Keratinocyte (primary cell): ENCODE measurements at regions not wholly inside any gene's neighbourhood (a gene's known extent, or its start where the extent isn't known, plus 50 kb on each side); places are given as distances from the start of the nearest gene placed in this dataset.

Experiments
- DNase-seq: peaks from one replicate; pipeline ENCODE4 v3.0.0-alpha.2; 2011; ENCODE audit warnings: low read depth, missing footprints, low spot score
- FAIRE-seq: peaks from 2 replicates; lab custom pipeline; 2011; peaks lifted over from hg19 to GRCh38; lab: Jason Lieb, UNC
- H2AFZ ChIP-seq: 2 replicates; pipeline ENCODE4 v1.6.0; 2012; ENCODE audit warnings: low read length, control low read depth, inconsistent platforms; ENCODE audit not compliant: control insufficient read depth
- H3K27ac ChIP-seq: 2 replicates; pipeline ENCODE4 v1.5.1; 2011; ENCODE audit warnings: low read length; ENCODE audit not compliant: control insufficient read depth, insufficient read depth
- H3K27me3 ChIP-seq: 3 replicates; pipeline ENCODE4 v1.6.0; 2011; ENCODE audit warnings: low read length; ENCODE audit not compliant: control insufficient read depth, insufficient read depth; ENCODE audit errors: extremely low read depth
- H3K36me3 ChIP-seq, 2 experiments: 2 replicates in 1 of 2; 3 replicates in 1 of 2; pipeline ENCODE4 v1.5.1; 2011; ENCODE audit warnings: low read length in 2 of 2, mild to moderate bottlenecking in 1 of 2; ENCODE audit not compliant: control insufficient read depth in 2 of 2, insufficient read depth in 2 of 2; ENCODE audit errors: extremely low read depth in 1 of 2
- H3K4me1 ChIP-seq: 3 replicates; pipeline ENCODE4 v1.5.1; 2011; ENCODE audit warnings: low read length; ENCODE audit not compliant: control insufficient read depth, insufficient read depth; ENCODE audit errors: extremely low read depth
- H3K4me2 ChIP-seq: 3 replicates; pipeline ENCODE4 v1.6.0; 2011; ENCODE audit warnings: low read depth, low read length; ENCODE audit not compliant: control insufficient read depth, insufficient read depth; ENCODE audit errors: extremely low read depth
- H3K4me3 ChIP-seq, 3 experiments: fragments of 200-600 bp in 1 of 3; sonication (generic) in 1 of 3; 2 replicates in 2 of 3; 3 replicates in 1 of 3; pipeline ENCODE4 v1.5.1; 2011 to 2016; ENCODE audit warnings: low read length in 3 of 3, mild to moderate bottlenecking in 3 of 3, control low read depth in 2 of 3, inconsistent platforms in 1 of 3, low read depth in 1 of 3, mixed read lengths in 1 of 3, mixed run types in 1 of 3, moderate library complexity in 1 of 3; ENCODE audit not compliant: control insufficient read depth in 2 of 3, insufficient read depth in 2 of 3; ENCODE audit errors: extremely low read depth in 1 of 3
- H3K79me2 ChIP-seq: 2 replicates; pipeline ENCODE4 v1.6.0; 2012; ENCODE audit warnings: low read length; ENCODE audit not compliant: control insufficient read depth, insufficient read depth
- H3K9ac ChIP-seq: 3 replicates; pipeline ENCODE4 v1.6.0; 2011; ENCODE audit warnings: low read length; ENCODE audit not compliant: control insufficient read depth, insufficient read depth; ENCODE audit errors: extremely low read depth
- H3K9me1 ChIP-seq: 3 replicates; pipeline ENCODE4 v1.6.0; 2011; ENCODE audit warnings: low read length; ENCODE audit not compliant: control insufficient read depth, insufficient read depth; ENCODE audit errors: extremely low read depth
- H3K9me3 ChIP-seq: 2 replicates; pipeline ENCODE4 v1.5.1; 2012; ENCODE audit warnings: low read depth, low read length; ENCODE audit not compliant: control insufficient read depth
- H4K20me1 ChIP-seq: 3 replicates; pipeline ENCODE4 v1.6.0; 2011; ENCODE audit warnings: low read length; ENCODE audit not compliant: control insufficient read depth, insufficient read depth; ENCODE audit errors: extremely low read depth
- EZH2 ChIP-seq: IDR thresholded peaks from one replicate; pipeline ENCODE4 v1.6.1; 2012; ENCODE audit warnings: inconsistent platforms, mild to moderate bottlenecking, low read length, moderate library complexity
- dilution Hi-C: fragments of 300-500 bp; cut with MboI; formaldehyde crosslinking; loops from one replicate; pipeline ENCODE4 v1.7.0; 2020; ENCODE audit warnings: low sequenced_read_pairs; ENCODE audit not compliant: extremely low pct_ligation_motif_present
- TF ChIP-seq, protein P1 (sequence below), 3 experiments: IDR thresholded peaks in 1 of 3; conservative IDR thresholded peaks in 1 of 3; optimal IDR thresholded peaks in 1 of 3; 2 replicates in 2 of 3; 3 replicates in 1 of 3; pipeline versions ENCODE3 to v1.5.1; 2011; ENCODE audit warnings: low read length in 3 of 3, mild to moderate bottlenecking in 3 of 3, moderate library complexity in 2 of 3, control low read depth in 1 of 3, inconsistent platforms in 1 of 3; ENCODE audit not compliant: insufficient read depth in 2 of 3; ENCODE audit errors: extremely low read depth in 1 of 3

DNA sequence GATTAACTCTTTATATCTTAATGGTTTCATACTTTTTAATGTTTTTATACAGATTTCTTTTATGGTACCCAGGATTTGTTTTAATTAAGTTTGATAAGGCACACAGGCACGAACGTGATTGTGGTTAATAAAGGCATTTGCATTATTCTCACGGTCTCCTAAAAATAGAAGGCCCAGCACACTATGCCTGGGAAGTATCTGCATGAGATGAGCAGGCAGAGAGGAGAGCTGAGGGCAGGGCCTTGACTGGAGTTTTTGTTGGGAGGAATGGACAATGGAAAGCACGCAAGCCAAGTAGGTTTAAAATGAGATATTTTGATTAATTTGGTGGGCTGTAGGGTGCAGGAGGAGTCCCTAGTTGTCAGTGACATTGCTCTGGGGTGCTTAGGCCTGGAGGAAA is 1714.3 kb upstream of the PCDH7 start:
- Histone ChIP-seq H3K4me1 (no peaks in the 10 kb centered on the region), H3K9ac (no peak overlapping the region), H3K4me3 (no peak overlapping the region), H2AFZ (no peak overlapping the region), H3K9me1 (no peaks in the 10 kb centered on the region), H3K9me3 (no peaks in the 10 kb centered on the region), H3K27me3 (no peaks in the 10 kb centered on the region), H3K36me3 (no peaks in the 10 kb centered on the region), H4K20me1 (no peaks in the 10 kb centered on the region), H3K79me2 (no peaks in the 10 kb centered on the region), H3K4me2 (no peak overlapping the region), H3K27ac (no peak overlapping the region)
- dilution Hi-C loops: no loop called here
- FAIRE-seq (no peak), DNase-seq (no peak)
- TF ChIP-seq EZH2: no peak
- TF ChIP-seq, protein P1, sequence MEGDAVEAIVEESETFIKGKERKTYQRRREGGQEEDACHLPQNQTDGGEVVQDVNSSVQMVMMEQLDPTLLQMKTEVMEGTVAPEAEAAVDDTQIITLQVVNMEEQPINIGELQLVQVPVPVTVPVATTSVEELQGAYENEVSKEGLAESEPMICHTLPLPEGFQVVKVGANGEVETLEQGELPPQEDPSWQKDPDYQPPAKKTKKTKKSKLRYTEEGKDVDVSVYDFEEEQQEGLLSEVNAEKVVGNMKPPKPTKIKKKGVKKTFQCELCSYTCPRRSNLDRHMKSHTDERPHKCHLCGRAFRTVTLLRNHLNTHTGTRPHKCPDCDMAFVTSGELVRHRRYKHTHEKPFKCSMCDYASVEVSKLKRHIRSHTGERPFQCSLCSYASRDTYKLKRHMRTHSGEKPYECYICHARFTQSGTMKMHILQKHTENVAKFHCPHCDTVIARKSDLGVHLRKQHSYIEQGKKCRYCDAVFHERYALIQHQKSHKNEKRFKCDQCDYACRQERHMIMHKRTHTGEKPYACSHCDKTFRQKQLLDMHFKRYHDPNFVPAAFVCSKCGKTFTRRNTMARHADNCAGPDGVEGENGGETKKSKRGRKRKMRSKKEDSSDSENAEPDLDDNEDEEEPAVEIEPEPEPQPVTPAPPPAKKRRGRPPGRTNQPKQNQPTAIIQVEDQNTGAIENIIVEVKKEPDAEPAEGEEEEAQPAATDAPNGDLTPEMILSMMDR (optimal IDR thresholded peaks at IDR 0.05 in 1 of 3, IDR thresholded peaks at IDR 0.05 in 1 of 3, conservative IDR thresholded peaks at IDR 0.05 in 1 of 3; ENCODE audit: extremely low read depth in 1 of 3, insufficient read depth in 2 of 3, low read length in 3 of 3): no peak

DNA sequence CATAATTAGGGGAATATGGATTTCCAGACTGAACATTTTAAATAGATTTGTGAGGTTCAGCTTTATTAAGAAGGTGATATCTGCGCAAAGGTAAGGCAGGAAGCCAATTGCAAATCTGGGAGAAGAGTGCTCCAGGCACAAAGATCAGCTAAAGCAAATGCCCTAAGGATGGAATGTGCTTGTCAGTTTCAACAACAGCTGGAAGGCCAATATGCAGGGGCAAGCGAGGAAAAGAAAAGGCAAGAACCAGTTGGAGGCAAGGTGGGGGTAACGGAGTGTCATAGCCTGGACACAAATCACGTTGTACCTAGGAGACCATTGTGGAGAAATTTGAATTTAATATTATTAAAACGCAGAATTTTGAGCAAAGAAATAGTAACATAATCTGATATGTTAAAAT is 1710.3 kb upstream of the PCDH7 start:
- dilution Hi-C loops: no loop called here
- Histone ChIP-seq H2AFZ (no peak overlapping the region), H3K27me3 (no peaks in the 10 kb centered on the region)

More for the DNA sequence above, 1710.3 kb upstream of the PCDH7 start:
- no peaks in the 10 kb centered on the region for H4K20me1 ChIP-seq
- DNase-seq (no peak), FAIRE-seq (no peak)
- no peaks in the 10 kb centered on the region for H3K9me3 ChIP-seq
- no peaks in the 10 kb centered on the region for H3K36me3 ChIP-seq
- no peak overlapping the region for H3K27ac ChIP-seq
- no peak overlapping the region for H3K4me2 ChIP-seq
- no peaks in the 10 kb centered on the region for H3K79me2 ChIP-seq
- TF ChIP-seq, protein P1 (optimal IDR thresholded peaks at IDR 0.05 in 1 of 3, IDR thresholded peaks at IDR 0.05 in 1 of 3, conservative IDR thresholded peaks at IDR 0.05 in 1 of 3; ENCODE audit: extremely low read depth in 1 of 3, insufficient read depth in 2 of 3, low read length in 3 of 3): no peak
- no peak for TF ChIP-seq EZH2
- no peak overlapping the region for H3K4me3 ChIP-seq
- no peaks in the 10 kb centered on the region for H3K4me1 ChIP-seq
- H3K9ac ChIP-seq: no peak overlapping the region
- H3K9me1 ChIP-seq: no peaks in the 10 kb centered on the region
